Keratinocyte (primary cell): ENCODE measurements at regions not wholly inside any gene's neighbourhood (a gene's known extent, or its start where the extent isn't known, plus 50 kb on each side); places are given as distances from the start of the nearest gene placed in this dataset.
"Not testable (repeated sequence)": the region's sequence is repeated elsewhere in the genome, so short reads cannot be mapped to it uniquely, and the experiment has no call there.

Experiments used
- EZH2 ChIP-seq: IDR thresholded peaks from one replicate; pipeline ENCODE4 v1.6.1; 2012; ENCODE audit warnings: inconsistent platforms, mild to moderate bottlenecking, low read length, moderate library complexity
- TF ChIP-seq, protein P1 (sequence below), 3 experiments: IDR thresholded peaks in 1 of 3; conservative IDR thresholded peaks in 1 of 3; optimal IDR thresholded peaks in 1 of 3; 2 replicates in 2 of 3; 3 replicates in 1 of 3; pipeline versions ENCODE3 to v1.5.1; 2011; ENCODE audit warnings: low read length in 3 of 3, mild to moderate bottlenecking in 3 of 3, moderate library complexity in 2 of 3, control low read depth in 1 of 3, inconsistent platforms in 1 of 3; ENCODE audit not compliant: insufficient read depth in 2 of 3; ENCODE audit errors: extremely low read depth in 1 of 3

GRCh38 chr6:90456997-90457866 lies 129.6 kb downstream of the MAP3K7 start:
- TF ChIP-seq, protein P1, sequence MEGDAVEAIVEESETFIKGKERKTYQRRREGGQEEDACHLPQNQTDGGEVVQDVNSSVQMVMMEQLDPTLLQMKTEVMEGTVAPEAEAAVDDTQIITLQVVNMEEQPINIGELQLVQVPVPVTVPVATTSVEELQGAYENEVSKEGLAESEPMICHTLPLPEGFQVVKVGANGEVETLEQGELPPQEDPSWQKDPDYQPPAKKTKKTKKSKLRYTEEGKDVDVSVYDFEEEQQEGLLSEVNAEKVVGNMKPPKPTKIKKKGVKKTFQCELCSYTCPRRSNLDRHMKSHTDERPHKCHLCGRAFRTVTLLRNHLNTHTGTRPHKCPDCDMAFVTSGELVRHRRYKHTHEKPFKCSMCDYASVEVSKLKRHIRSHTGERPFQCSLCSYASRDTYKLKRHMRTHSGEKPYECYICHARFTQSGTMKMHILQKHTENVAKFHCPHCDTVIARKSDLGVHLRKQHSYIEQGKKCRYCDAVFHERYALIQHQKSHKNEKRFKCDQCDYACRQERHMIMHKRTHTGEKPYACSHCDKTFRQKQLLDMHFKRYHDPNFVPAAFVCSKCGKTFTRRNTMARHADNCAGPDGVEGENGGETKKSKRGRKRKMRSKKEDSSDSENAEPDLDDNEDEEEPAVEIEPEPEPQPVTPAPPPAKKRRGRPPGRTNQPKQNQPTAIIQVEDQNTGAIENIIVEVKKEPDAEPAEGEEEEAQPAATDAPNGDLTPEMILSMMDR (optimal IDR thresholded peaks at IDR 0.05 in 1 of 3, IDR thresholded peaks at IDR 0.05 in 1 of 3, conservative IDR thresholded peaks at IDR 0.05 in 1 of 3; ENCODE audit: extremely low read depth in 1 of 3, insufficient read depth in 2 of 3, low read length in 3 of 3), result not testable (repeated sequence)
- TF ChIP-seq EZH2, result not testable (repeated sequence)
